GM18868 (cell line): ENCODE measurements at regions not wholly inside any gene's neighbourhood (a gene's known extent, or its start where the extent isn't known, plus 50 kb on each side); places are given as distances from the start of the nearest gene placed in this dataset.

Experiments used
- ATAC-seq: cut with Tn5 transposase; IDR thresholded peaks from one replicate; pipeline ENCODE4 v1.9.1; 2021; ENCODE audit warnings: mild to moderate bottlenecking, moderate library complexity; ENCODE audit not compliant: unreplicated experiment

- ATAC-seq, result no peak
Measured at GRCh38 chr2:19750136-19750535, 151.6 kb downstream of the TTC32 start.

DNA sequence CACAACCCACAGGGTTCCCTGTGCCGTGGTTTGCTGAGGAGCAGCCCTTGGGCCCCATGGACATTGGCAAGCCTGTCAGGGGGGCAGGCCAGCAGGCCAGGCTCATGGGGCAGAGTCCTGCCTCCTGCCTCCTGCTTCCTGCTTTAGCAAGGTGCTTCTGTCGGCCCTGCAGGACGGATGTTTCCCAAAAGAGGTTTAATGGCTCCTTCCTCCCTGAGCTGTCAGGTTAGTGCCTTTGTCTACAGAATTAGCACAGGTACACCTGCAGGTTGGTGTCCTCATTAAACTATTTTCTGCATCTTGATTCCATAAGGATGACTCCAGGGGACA, 152.3 kb downstream of the TTC32 start:
- no peak for ATAC-seq

- ATAC-seq, result no peak
Measured at GRCh38 chr2:19748711-19749506, 152.9 kb downstream of the TTC32 start.

DNA sequence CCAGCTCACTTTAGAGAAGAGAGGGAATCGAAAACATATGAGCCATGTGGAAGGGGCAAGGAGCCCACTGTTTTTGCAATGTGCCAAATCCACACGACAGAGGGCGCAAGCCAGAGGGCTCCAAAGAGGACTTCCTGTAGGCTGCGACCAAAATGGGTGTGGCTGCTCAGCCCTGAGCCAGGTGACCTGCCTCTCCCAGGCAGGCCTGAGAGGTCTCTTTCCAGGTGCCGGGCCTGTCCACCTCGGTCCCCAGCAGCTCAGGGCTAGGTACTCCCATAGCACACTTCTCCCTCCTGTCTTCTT, 153.8 kb downstream of the TTC32 start:
- no peak for ATAC-seq

GRCh38 chr2:19747310-19748072, 154.3 kb downstream of the TTC32 start:
- no peak for ATAC-seq

DNA sequence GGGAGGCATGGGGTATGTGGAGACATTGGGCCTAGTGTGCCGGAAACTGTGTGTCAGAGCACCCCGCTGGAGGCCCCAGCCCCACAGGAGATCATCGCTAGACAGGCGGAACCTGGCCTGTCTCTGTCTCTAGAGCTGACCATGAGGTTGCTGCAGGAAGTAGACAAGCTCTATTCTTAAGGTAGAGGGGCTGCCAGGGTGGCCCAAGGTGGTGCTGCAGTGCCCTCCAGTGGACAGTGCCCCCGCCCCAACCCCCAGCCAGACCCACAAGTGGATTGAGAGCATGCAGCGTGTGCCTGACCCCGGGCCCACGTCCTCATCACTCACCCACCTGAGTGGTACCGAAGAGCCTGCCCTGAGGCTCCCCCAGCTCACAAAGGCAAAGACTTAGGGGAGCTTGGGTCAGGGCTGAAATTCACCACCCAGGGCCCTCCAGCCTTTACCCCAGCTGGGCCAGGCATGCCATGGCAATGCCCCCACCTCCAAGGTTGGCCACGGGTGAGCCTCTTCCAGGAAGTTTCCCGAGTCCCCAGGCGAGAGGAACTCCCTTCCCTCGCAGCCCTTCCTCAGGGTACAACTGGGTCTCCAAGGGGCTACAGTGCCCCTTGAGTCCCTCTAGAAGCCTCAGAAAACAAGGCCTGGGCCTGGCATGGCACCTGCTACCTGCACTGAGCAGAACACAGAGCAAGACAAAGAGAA, 155.0 kb downstream of the TTC32 start:
- no peak for ATAC-seq

GRCh38 chr2:19746137-19746600, 155.6 kb downstream of the TTC32 start:
- ATAC-seq, result no peak

DNA sequence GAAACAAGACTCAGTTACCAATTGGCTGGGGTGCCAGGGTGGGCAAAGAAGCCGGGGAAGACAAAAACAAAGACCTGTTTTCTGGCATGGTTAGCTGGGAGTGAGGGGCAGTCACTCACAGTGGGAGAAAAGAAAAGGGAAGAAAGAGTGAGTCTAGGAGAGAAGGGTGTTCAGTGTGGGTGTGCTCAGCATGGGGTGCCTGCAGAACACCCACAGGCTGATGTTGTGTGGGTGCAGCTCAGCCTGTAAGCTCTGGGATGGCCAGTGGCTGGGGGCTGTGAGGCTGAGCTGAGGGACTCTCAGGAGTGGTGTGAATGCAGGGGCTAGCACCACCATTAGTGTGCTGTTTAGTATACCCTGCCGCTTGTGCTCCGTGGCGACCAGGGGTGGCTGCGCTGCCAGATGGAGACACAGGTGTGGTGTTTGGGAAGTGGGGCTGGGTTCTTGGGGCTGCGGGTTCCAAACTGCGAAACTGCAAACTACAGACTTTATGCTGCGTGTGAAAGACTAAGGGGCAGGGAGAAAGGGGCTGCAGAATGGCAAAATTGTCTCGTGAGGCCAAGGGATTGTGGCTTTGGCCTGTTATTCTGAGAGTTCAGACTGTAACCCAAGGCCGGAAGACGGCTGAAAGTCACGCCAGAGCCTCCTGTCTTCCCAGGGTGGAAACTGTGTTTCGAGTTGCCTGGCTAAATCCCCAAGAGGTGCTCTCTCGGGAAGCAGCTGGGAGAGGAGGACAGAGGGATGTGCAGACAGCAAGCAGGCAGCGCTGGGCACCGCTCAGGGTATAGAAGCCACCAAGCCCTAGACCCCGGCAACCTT, 156.3 kb downstream of the TTC32 start:
- no peak for ATAC-seq

- ATAC-seq, result no peak
Measured at GRCh38 chr2:19744456-19745199, 157.2 kb downstream of the TTC32 start.

GRCh38 chr2:19743641-19744040, 158.1 kb downstream of the TTC32 start:
- no peak for ATAC-seq

GRCh38 chr2:19742872-19743271, 158.9 kb downstream of the TTC32 start:
- ATAC-seq, result no peak

GRCh38 chr2:19739256-19739655, 162.5 kb downstream of the TTC32 start:
- ATAC-seq, result no peak

GRCh38 chr2:19738707-19739106, 163.1 kb downstream of the TTC32 start:
- no peak for ATAC-seq

DNA sequence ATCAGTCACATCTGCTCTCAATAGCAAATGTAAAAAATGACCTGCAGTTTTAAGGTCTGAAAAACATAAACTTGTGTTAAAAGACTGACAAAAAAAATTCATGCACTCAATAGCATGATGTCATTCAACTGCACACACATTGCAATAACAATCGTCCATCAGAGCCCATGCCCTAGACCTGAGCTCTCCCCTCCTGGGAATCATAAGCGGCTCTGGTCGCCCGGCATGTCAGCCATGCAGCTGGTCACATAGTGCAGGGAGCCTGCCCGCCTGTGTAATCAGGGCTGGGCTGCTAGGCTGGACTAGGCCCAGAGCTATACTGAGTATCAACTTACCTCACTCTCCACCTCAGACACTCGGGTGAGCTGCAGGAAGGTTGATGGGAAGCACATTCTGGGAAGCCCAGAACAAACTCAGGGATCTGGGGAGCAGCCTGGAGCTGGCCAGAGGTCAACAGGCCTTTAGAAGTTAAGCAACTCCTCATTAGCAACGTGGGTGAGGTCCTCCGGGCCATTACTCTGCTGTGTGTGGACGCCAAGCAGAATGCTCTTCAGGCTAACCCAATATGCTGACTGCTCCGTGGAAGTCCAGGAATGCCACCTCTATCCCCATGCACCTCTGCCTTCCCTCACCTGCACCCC, 165.5 kb downstream of the TTC32 start:
- ATAC-seq, result no peak

- no peak for ATAC-seq
Measured at GRCh38 chr2:19733951-19734425, 167.8 kb downstream of the TTC32 start.

DNA sequence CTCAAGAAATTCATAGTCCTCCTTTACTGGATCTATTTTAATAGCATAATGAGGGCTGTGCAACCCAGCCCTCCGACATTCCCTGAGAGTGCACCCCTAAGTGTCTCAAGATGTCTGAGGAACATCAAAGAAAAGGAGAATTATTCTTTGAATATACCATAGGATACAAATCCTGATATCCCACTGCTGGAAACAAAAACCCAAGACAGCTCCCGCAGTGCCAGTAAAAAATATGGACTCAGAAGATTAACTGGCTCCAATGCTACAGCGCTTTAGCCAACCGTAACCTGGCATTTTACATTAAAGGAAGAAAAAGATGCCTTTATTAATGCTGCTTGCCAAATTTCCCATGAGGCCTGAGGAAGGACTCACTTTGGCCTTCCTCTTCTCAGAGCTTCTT, 168.4 kb downstream of the TTC32 start:
- ATAC-seq, result no peak

- ATAC-seq, result no peak
Measured at GRCh38 chr2:19732255-19732654, 169.5 kb downstream of the TTC32 start.

GRCh38 chr2:19731515-19731914, 170.3 kb downstream of the TTC32 start:
- ATAC-seq, result no peak

DNA sequence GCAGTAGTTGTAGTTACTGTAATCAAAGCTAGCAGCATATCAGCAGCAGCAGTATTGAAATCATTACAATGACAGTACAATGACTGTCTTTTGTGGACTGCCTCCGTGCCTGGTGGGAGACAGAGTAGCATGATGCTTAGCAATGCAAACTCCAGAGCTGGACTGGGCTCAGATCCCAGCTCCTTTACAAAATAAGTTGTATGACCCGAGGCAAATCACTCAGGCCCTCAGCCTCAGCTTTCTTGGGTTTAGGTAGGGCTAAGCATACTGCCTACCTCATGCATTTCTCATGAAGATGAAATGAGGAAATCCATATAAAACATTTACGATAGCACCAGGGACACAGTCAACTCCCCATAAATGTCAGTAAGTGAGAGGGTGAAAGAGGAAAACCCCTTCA, 170.7 kb downstream of the TTC32 start:
- no peak for ATAC-seq

DNA sequence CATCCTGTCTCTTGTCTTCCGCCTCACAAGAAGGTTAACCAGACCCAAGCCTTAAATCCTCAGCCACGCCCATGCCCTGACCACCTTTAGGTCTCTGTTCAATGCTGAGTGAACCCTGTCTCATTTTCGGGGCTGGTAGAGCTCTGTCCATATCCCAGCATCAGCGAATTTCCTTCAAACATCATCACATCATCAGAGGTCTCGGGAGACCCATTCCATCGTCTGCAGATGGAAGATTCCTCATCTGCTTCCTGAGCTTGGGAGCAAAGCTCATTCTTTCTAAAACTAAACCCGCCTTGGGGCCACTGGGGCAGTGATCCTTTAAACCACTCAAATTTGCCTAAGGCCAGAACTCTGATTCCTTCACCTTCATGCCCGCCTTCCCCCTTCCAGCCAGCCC, 173.7 kb downstream of the TTC32 start:
- ATAC-seq, result no peak
